Activated CD8-positive, alpha-beta memory T cell treated with anti-CD3 and anti-CD28 coated beads for 48 hours (primary cell): ENCODE measurements at regions not wholly inside any gene's neighbourhood (a gene's known extent, or its start where the extent isn't known, plus 50 kb on each side); places are given as distances from the start of the nearest gene placed in this dataset.

Experiments
- DNase-seq, 3 experiments: peaks; one replicate each; pipeline ENCODE4 v3.0.0-alpha.2; 2020; ENCODE audit warnings: low read depth in 2 of 3, low spot score in 2 of 3

- DNase-seq = no peak
Measured at GRCh38 chr2:117763804-117764203, 50.7 kb upstream of the DDX18 start.
